ENCODE measurements at regions not wholly inside any gene's neighbourhood (a gene's known extent, or its start where the extent isn't known, plus 50 kb on each side); places are given as distances from the start of the nearest gene placed in this dataset.

GRCh38 chr4:82124932-82125786, 248.6 kb downstream of the HNRNPD start:
- H3K9ac ChIP-seq (ENCODE audit: control insufficient read depth, extremely low read depth, insufficient read depth, low read length) = no peak overlapping the region
- no peaks in the 10 kb centered on the region for H3K36me3 ChIP-seq (ENCODE audit: control insufficient read depth in 2 of 2, extremely low read depth in 1 of 2, insufficient read depth in 2 of 2, low read length in 2 of 2)
- no peaks in the 10 kb centered on the region for H3K9me1 ChIP-seq (ENCODE audit: control insufficient read depth, extremely low read depth, insufficient read depth, low read length)
- H3K27ac ChIP-seq (ENCODE audit: control insufficient read depth, insufficient read depth, low read length) = no peak overlapping the region
- no peak for TF ChIP-seq EZH2 (IDR thresholded peaks at IDR 0.05; ENCODE audit: low read length)
- no peak for TF ChIP-seq CTCF (optimal IDR thresholded peaks at IDR 0.05 in 1 of 3, IDR thresholded peaks at IDR 0.05 in 1 of 3, conservative IDR thresholded peaks at IDR 0.05 in 1 of 3; ENCODE audit: extremely low read depth in 1 of 3, insufficient read depth in 2 of 3, low read length in 3 of 3)
- no peaks in the 10 kb centered on the region for H3K9me3 ChIP-seq (ENCODE audit: control insufficient read depth, low read depth, low read length)
- no peaks in the 10 kb centered on the region for H3K79me2 ChIP-seq (ENCODE audit: control insufficient read depth, insufficient read depth, low read length)
- H3K4me2 ChIP-seq (ENCODE audit: control insufficient read depth, extremely low read depth, insufficient read depth, low read depth, low read length) = no peak overlapping the region
- no peak overlapping the region for H2AFZ ChIP-seq (ENCODE audit: control insufficient read depth, low read length)
- DNase-seq (ENCODE audit: low read depth, low spot score) (no peak), FAIRE-seq (no peak)
- H3K4me1 ChIP-seq (ENCODE audit: control insufficient read depth, extremely low read depth, insufficient read depth, low read length) = no peaks in the 10 kb centered on the region
- dilution Hi-C loops (cut with MboI; ENCODE audit: extremely low pct_ligation_motif_present, low sequenced_read_pairs) = no loop called here
- no peaks in the 10 kb centered on the region for H3K27me3 ChIP-seq (ENCODE audit: control insufficient read depth, extremely low read depth, insufficient read depth, low read length)
- H3K4me3 ChIP-seq (ENCODE audit: control insufficient read depth in 2 of 3, extremely low read depth in 1 of 3, insufficient read depth in 2 of 3, low read depth in 1 of 3, low read length in 3 of 3) = no peak overlapping the region
- H4K20me1 ChIP-seq (ENCODE audit: control insufficient read depth, extremely low read depth, insufficient read depth, low read length) = no peaks in the 10 kb centered on the region

- H3K4me2 ChIP-seq (ENCODE audit: control insufficient read depth, extremely low read depth, insufficient read depth, low read depth, low read length) = no peak overlapping the region
- no peaks in the 10 kb centered on the region for H4K20me1 ChIP-seq (ENCODE audit: control insufficient read depth, extremely low read depth, insufficient read depth, low read length)
- DNase-seq (ENCODE audit: low read depth, low spot score) (no peak), FAIRE-seq (no peak)
- no peaks in the 10 kb centered on the region for H3K27me3 ChIP-seq (ENCODE audit: control insufficient read depth, extremely low read depth, insufficient read depth, low read length)
- H3K79me2 ChIP-seq (ENCODE audit: control insufficient read depth, insufficient read depth, low read length) = no peaks in the 10 kb centered on the region
- TF ChIP-seq CTCF (optimal IDR thresholded peaks at IDR 0.05 in 1 of 3, IDR thresholded peaks at IDR 0.05 in 1 of 3, conservative IDR thresholded peaks at IDR 0.05 in 1 of 3; ENCODE audit: extremely low read depth in 1 of 3, insufficient read depth in 2 of 3, low read length in 3 of 3) (no peak), EZH2 (IDR thresholded peaks at IDR 0.05; ENCODE audit: low read length) (no peak)
- H3K4me3 ChIP-seq (ENCODE audit: control insufficient read depth in 2 of 3, extremely low read depth in 1 of 3, insufficient read depth in 2 of 3, low read depth in 1 of 3, low read length in 3 of 3) = no peak overlapping the region
- H3K36me3 ChIP-seq (ENCODE audit: control insufficient read depth in 2 of 2, extremely low read depth in 1 of 2, insufficient read depth in 2 of 2, low read length in 2 of 2) = no peaks in the 10 kb centered on the region
- H3K9me3 ChIP-seq (ENCODE audit: control insufficient read depth, low read depth, low read length) = no peaks in the 10 kb centered on the region
- dilution Hi-C loops (cut with MboI; ENCODE audit: extremely low pct_ligation_motif_present, low sequenced_read_pairs) = no loop called here
- H3K9ac ChIP-seq (ENCODE audit: control insufficient read depth, extremely low read depth, insufficient read depth, low read length) = no peak overlapping the region
- H3K4me1 ChIP-seq (ENCODE audit: control insufficient read depth, extremely low read depth, insufficient read depth, low read length) = no peaks in the 10 kb centered on the region
- no peaks in the 10 kb centered on the region for H3K9me1 ChIP-seq (ENCODE audit: control insufficient read depth, extremely low read depth, insufficient read depth, low read length)
- H3K27ac ChIP-seq (ENCODE audit: control insufficient read depth, insufficient read depth, low read length) = no peak overlapping the region
- H2AFZ ChIP-seq (ENCODE audit: control insufficient read depth, low read length) = no peak overlapping the region
Observed at GRCh38 chr4:82124365-82124764, 249.4 kb downstream of the HNRNPD start.

Data from keratinocyte (primary cell).